MG63 (cell line): ENCODE measurements at regions not wholly inside any gene's neighbourhood (a gene's known extent, or its start where the extent isn't known, plus 50 kb on each side); places are given as distances from the start of the nearest gene placed in this dataset.

ENCODE experiments used
- DNase-seq: peaks from one replicate; pipeline ENCODE4 v3.0.0-alpha.2; 2020
- H3K27me3 ChIP-seq: fragments of 250-450 bp; sonication (Bioruptor Pico); 2 replicates; pipeline ENCODE4 v1.5.1; 2020; ENCODE audit warnings: mild to moderate bottlenecking, moderate library complexity
- H3K36me3 ChIP-seq: fragments of 250-450 bp; sonication (Bioruptor Pico); 2 replicates; pipeline ENCODE4 v1.5.1; 2020; ENCODE audit warnings: mild to moderate bottlenecking, moderate library complexity
- H3K4me3 ChIP-seq: fragments of 250-450 bp; sonication (Bioruptor Pico); 2 replicates; pipeline ENCODE4 v1.5.1; 2020; ENCODE audit warnings: mild to moderate bottlenecking, moderate library complexity
- H3K9me3 ChIP-seq: fragments of 250-450 bp; sonication (Bioruptor Pico); 2 replicates; pipeline ENCODE4 v1.5.1; 2020; ENCODE audit warnings: mild to moderate bottlenecking, moderate library complexity

- no peaks in the 10 kb centered on the region for H3K36me3 ChIP-seq
- DNase-seq: no peak
- no peaks in the 10 kb centered on the region for H3K27me3 ChIP-seq
- no peaks in the 10 kb centered on the region for H3K9me3 ChIP-seq
- H3K4me3 ChIP-seq: no peak overlapping the region
Observed at GRCh38 chr16:87127061-87127765, 190.0 kb downstream of the C16orf95 start.

DNA sequence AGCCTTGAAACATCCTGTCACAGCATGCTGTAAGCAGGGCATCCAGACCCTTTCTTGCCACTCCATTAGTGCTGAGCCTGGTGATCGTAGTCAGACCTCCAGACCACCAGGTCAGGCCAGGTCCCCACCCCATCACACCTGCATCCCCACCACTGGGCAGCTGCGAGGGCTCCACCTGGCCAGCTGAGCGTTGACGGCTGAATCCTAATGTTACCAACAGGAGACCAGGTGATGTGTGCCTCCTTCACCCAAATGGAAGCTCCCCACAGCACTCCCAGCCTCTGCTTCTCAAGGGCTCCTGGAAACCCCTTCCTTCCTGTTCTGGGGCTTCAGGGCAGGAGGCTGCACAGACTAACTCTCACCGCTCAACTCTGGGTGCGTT, 189.4 kb downstream of the C16orf95 start:
- Histone ChIP-seq H3K4me3 (no peak overlapping the region), H3K27me3 (no peaks in the 10 kb centered on the region), H3K36me3 (no peaks in the 10 kb centered on the region), H3K9me3 (no peaks in the 10 kb centered on the region)
- no peak for DNase-seq

GRCh38 chr16:87129771-87130170, 187.4 kb downstream of the C16orf95 start:
- no peak for DNase-seq
- H3K9me3 ChIP-seq: no peaks in the 10 kb centered on the region
- H3K36me3 ChIP-seq: no peaks in the 10 kb centered on the region
- H3K27me3 ChIP-seq: no peaks in the 10 kb centered on the region
- H3K4me3 ChIP-seq: no peak overlapping the region

DNA sequence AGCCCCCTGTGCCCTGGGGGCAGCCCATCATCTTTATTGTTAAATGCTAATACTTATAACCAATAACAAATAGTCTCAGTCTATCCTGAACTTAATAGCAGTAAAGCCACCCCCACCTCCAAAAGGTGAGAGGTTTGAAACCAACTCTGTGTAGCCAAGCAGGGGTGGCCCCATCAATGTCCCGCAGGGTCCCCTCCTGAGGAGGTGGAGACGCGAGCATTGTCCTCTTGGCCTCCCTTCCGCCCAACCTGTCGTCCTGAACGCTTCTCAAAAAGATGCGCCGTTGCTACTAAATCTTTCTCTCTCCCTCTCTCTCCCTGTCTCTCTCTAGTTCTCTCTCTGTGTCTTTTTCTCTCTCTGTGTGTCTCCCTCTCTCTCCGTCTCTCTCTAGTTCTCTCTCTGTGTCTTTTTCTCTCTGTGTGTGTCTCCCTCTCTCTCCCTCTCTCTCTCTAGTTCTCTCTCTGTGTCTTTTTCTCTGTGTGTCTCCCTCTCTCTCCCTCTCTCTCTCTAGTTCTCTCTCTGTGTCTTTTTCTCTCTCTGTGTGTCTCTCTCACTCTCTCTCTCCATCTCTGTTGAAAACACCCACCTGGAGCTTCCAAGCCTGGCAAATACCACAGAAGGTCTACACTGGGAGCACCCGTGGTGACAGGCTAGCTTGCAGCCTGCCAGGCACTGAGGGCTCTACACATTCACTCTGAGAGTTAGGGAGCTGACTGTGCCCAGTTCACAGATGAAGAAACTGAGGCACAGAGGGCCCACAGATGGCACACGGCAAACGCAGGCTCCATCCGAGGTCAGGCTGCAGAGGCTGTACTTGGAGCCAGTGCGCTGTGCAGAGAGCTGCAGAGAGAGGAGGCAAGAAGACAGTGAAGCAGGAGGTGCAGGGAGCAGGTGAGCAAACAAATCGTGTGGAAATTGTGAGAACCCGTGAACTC, 185.9 kb downstream of the C16orf95 start:
- Histone ChIP-seq H3K36me3 (no peaks in the 10 kb centered on the region), H3K27me3 (no peaks in the 10 kb centered on the region), H3K4me3 (no peak overlapping the region), H3K9me3 (no peaks in the 10 kb centered on the region)
- DNase-seq: no peak

DNA sequence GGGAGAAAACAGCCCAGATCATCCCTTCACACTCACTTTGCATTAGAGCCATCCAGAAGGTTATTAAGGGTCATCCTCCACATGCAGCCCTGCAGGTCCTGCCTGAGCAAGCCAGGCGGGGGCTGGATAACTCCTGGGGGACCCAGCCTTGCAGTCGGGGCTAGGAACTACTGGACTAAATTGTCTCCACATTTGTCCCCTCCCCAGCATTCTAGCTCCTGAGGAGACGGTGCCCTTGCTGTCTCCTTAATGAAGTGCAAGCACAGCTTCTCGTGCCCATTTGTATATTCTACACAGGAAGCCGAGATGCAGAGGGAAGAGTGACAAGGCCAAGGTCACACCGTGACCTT, 185.2 kb downstream of the C16orf95 start:
- Histone ChIP-seq H3K27me3 (no peaks in the 10 kb centered on the region), H3K4me3 (no peak overlapping the region), H3K36me3 (no peaks in the 10 kb centered on the region), H3K9me3 (no peaks in the 10 kb centered on the region)
- DNase-seq: no peak

DNA sequence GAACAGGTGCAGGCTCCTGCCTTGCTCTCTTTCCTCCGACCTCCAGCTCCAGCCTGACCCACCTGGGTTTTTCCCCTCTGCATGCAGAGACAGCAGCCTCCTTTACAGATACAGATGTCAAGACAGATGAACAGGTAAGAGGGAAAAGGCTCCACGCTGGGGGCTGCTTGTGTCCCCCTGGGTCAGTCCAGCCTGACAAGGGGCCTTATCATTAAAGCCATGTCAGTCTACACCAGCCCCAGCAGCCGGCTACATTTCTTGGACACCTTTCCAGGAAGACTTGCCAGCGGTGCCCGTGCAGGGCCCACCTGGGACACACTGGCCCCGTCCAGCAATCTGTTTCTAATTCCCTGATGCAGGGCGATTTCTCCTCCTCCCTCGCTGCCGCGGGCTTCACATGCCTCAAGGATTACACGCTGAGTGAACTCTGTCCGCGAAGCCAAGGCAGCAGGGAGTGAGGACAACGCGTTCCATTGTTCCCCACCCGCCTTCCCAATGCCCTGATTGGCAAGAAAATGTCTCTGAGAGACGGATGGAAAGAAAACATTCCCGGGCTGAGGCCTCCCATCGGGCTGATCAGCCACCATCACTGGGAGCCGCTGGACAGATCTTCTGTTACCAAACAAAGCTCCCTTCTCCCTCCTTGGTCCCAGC, 184.7 kb downstream of the C16orf95 start:
- no peaks in the 10 kb centered on the region for H3K27me3 ChIP-seq
- no peak overlapping the region for H3K4me3 ChIP-seq
- H3K9me3 ChIP-seq: no peaks in the 10 kb centered on the region
- no peaks in the 10 kb centered on the region for H3K36me3 ChIP-seq
- no peak for DNase-seq

- H3K27me3 ChIP-seq: no peaks in the 10 kb centered on the region
- no peak overlapping the region for H3K4me3 ChIP-seq
- H3K36me3 ChIP-seq: no peaks in the 10 kb centered on the region
- H3K9me3 ChIP-seq: no peaks in the 10 kb centered on the region
- no peak for DNase-seq
Observed at GRCh38 chr16:87133112-87133850, 183.9 kb downstream of the C16orf95 start.

DNA sequence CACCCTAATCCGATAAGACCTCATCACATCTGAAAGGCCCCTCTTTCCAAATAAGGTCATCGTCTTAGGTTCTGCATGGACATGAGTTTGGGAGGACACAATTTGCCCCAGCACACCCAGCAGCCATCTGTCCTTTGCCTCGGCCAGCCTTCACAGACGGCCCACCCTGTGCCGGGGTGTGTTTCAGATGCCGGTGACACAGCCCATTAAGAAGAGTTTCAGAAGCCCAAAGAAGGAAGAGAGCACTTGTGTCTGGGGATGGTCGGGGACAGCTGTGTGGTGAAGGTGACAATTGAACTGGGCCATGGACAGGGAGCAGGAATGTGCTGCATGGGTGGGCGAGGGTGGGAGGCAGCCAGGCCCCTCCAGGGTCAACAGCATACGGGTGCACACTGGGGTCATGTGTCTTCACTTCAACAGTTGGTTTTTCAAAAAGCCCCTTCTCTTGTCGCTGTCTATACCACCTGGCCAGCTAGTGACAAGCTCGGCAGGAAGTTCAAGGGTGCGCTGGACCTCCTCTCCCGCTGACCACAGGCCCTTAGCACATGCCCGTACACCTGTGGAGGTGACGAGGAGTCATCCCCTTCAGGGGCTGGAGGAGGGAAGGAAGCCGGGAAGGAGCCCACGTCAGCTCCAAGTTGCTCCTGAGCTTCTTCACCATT, 183.1 kb downstream of the C16orf95 start:
- Histone ChIP-seq H3K9me3 (no peaks in the 10 kb centered on the region), H3K27me3 (no peaks in the 10 kb centered on the region), H3K36me3 (no peaks in the 10 kb centered on the region), H3K4me3 (no peak overlapping the region)
- no peak for DNase-seq

DNA sequence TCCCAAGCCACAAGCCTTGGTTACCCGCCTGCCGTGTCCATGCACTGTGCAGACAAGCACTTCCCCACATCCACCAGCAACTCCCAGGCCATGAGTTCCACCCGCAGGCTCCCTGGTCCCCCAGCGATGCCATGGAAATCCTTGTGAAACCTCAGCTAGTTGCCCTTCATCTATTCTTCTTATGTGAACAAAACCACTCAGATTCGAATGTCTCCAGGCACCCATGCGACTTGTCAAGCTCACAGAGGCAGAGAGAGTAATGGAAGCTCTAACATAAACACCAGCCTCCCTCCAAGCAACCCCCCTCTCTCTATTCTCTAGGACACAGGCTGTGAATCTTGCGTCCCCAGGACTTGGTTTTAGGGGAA, 182.6 kb downstream of the C16orf95 start:
- Histone ChIP-seq H3K27me3 (no peaks in the 10 kb centered on the region), H3K4me3 (no peak overlapping the region), H3K36me3 (no peaks in the 10 kb centered on the region), H3K9me3 (no peaks in the 10 kb centered on the region)
- no peak for DNase-seq

DNA sequence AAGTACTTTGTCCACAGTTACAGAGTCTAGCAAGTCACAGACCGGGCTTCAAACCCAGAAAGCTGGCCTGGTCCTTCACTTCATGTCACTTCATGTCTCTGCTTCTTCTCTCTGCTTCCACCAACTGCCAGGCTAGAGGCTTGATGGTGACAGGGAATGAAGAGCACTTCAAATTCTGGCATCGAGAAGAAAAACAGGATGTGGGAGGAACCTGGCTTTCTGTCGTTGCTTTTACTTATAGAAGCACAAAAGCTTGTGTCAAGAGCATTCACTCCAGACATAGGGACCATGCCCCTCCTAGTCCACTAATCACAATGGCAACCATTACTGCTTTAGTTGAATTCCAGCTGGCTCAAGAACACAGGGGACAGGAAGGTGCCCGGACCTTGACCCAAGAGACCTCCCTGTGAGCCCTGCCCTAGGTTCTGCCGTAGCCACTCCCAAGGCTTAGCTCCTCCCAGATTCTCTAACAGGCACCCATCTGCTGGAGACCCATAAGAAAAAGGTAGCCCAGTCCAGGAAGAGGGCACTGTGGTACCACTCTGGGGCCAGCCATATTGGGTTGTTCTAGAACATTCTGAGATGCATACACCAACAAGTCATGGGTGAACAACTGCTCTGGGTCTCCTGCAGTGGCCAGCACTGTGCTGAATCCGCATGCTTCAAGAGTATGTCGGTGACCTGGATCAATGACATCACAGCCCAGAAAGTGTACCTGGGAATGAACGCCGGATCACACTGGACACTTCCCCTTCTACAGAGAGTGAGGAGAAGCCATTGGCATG, 181.8 kb downstream of the C16orf95 start:
- H3K4me3 ChIP-seq: no peak overlapping the region
- no peaks in the 10 kb centered on the region for H3K27me3 ChIP-seq
- no peak for DNase-seq
- no peaks in the 10 kb centered on the region for H3K36me3 ChIP-seq
- H3K9me3 ChIP-seq: no peaks in the 10 kb centered on the region

DNA sequence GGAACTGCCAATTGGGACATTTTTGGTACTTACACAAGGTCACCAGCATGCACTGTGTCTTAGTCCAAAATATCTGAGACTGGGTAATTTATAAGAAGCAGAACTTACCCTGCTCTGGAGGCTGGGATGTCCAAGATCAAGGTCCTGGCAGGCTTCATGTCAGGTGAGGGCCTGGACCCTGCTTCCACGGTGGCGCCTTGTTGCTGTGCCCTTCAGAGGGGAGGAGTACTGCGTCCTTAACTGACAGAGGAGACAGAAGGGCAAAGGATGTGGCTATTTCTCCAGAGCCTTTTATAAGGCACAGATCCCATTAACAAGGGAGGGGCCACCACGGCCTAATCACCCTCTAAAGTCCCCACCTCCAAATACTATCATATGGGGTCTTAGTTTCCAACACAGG, 178.9 kb downstream of the C16orf95 start:
- no peak for DNase-seq

DNA sequence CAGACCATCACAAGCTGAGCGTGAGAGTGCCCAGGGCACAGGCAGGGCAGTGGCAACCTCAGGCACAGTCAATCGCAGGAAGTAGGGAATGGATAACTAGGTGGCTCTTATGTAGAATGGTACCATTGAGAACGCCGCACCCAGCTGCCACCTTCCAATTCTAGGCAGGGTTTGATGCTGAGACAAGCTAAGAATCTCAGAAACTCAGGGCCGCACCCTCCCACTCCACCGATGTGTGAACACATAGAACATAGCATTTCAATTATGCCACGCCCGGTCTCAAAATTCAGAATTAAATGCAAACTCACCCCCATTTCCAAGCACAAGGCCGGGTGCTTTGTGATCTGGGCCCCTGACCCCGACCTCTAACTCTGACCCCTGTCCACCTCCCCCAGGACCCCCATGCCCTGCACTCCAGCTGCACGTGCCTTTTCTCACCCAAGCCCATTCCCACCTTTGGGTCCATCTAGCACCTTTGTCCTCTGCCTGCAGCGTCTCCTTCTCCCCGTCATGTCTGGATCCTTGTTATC, 178.4 kb downstream of the C16orf95 start:
- no peak for DNase-seq
- no peaks in the 10 kb centered on the region for H3K9me3 ChIP-seq
- H3K4me3 ChIP-seq: no peak overlapping the region
- H3K36me3 ChIP-seq: no peaks in the 10 kb centered on the region
- no peaks in the 10 kb centered on the region for H3K27me3 ChIP-seq

More for the DNA sequence above, 178.9 kb downstream of the C16orf95 start:
- Histone ChIP-seq H3K27me3 (no peaks in the 10 kb centered on the region), H3K4me3 (no peak overlapping the region), H3K36me3 (no peaks in the 10 kb centered on the region), H3K9me3 (no peaks in the 10 kb centered on the region)

GRCh38 chr16:87140211-87141200, 176.7 kb downstream of the C16orf95 start:
- no peak for DNase-seq
- no peak overlapping the region for H3K4me3 ChIP-seq
- H3K27me3 ChIP-seq: no peaks in the 10 kb centered on the region
- H3K36me3 ChIP-seq: no peaks in the 10 kb centered on the region
- no peaks in the 10 kb centered on the region for H3K9me3 ChIP-seq

- no peaks in the 10 kb centered on the region for H3K27me3 ChIP-seq
- no peaks in the 10 kb centered on the region for H3K9me3 ChIP-seq
- DNase-seq: no peak
- H3K36me3 ChIP-seq: no peaks in the 10 kb centered on the region
- no peak overlapping the region for H3K4me3 ChIP-seq
Observed at GRCh38 chr16:87141402-87141801, 175.8 kb downstream of the C16orf95 start.
